ENCODE measurements at regions not wholly inside any gene's neighbourhood (a gene's known extent, or its start where the extent isn't known, plus 50 kb on each side); places are given as distances from the start of the nearest gene placed in this dataset.
"Not testable (repeated sequence)": the region's sequence is repeated elsewhere in the genome, so short reads cannot be mapped to it uniquely, and the experiment has no call there.

- no peaks in the 10 kb centered on the region for H3K4me1 Mint-ChIP-seq (ENCODE audit: low read depth)
- no peaks in the 10 kb centered on the region for H3K36me3 Mint-ChIP-seq
- H3K4me3 Mint-ChIP-seq, result no peak overlapping the region
- peaks cover 13% of the 10 kb centered on the region for H3K9me3 Mint-ChIP-seq (ENCODE audit: low read depth)
- peaks cover 7% of the 10 kb centered on the region for H3K27me3 Mint-ChIP-seq
- H3K27ac Mint-ChIP-seq, result no peak overlapping the region
These were observed 373.6 kb downstream of the MBD2 start for GRCh38 chr18:53850902-53851301.

- Mint-ChIP-seq H3K9me3 (ENCODE audit: low read depth) (peaks cover 11% of the 10 kb centered on the region), H3K4me3 (no peak overlapping the region), H3K4me1 (ENCODE audit: low read depth) (no peaks in the 10 kb centered on the region), H3K27ac (no peak overlapping the region), H3K27me3 (no peaks in the 10 kb centered on the region), H3K36me3 (no peaks in the 10 kb centered on the region)
These were observed 380.7 kb downstream of the MBD2 start for GRCh38 chr18:53843763-53844162.

- no peaks in the 10 kb centered on the region for H3K36me3 Mint-ChIP-seq
- no peaks in the 10 kb centered on the region for H3K27me3 Mint-ChIP-seq
- no peak overlapping the region for H3K4me3 Mint-ChIP-seq
- peaks cover 6% of the 10 kb centered on the region for H3K9me3 Mint-ChIP-seq (ENCODE audit: low read depth)
- H3K4me1 Mint-ChIP-seq (ENCODE audit: low read depth), result no peaks in the 10 kb centered on the region
- no peak overlapping the region for H3K27ac Mint-ChIP-seq
These were observed 381.2 kb downstream of the MBD2 start for GRCh38 chr18:53843113-53843760.

- Mint-ChIP-seq H3K4me1 (ENCODE audit: low read depth) (no peaks in the 10 kb centered on the region), H3K27ac (no peak overlapping the region), H3K4me3 (no peak overlapping the region), H3K9me3 (ENCODE audit: low read depth) (peaks cover 6% of the 10 kb centered on the region), H3K36me3 (no peaks in the 10 kb centered on the region), H3K27me3 (no peaks in the 10 kb centered on the region)
These were observed 385.7 kb downstream of the MBD2 start for GRCh38 chr18:53838746-53839145.

GRCh38 chr18:53821141-53821540 is 403.3 kb downstream of the MBD2 start:
- not testable (repeated sequence) for H3K27ac Mint-ChIP-seq; H3K27me3 Mint-ChIP-seq; H3K4me3 Mint-ChIP-seq; H3K9me3 Mint-ChIP-seq (ENCODE audit: low read depth); H3K4me1 Mint-ChIP-seq (ENCODE audit: low read depth); H3K36me3 Mint-ChIP-seq

GRCh38 chr18:53819671-53820070 is 404.8 kb downstream of the MBD2 start:
- no peak overlapping the region for H3K4me3 Mint-ChIP-seq
- H3K27ac Mint-ChIP-seq, result no peak overlapping the region
- peaks cover 2% of the 10 kb centered on the region for H3K27me3 Mint-ChIP-seq
- H3K36me3 Mint-ChIP-seq, result no peaks in the 10 kb centered on the region
- no peaks in the 10 kb centered on the region for H3K9me3 Mint-ChIP-seq (ENCODE audit: low read depth)
- no peaks in the 10 kb centered on the region for H3K4me1 Mint-ChIP-seq (ENCODE audit: low read depth)

GRCh38 chr18:53819174-53819573 is 405.3 kb downstream of the MBD2 start:
- Mint-ChIP-seq H3K36me3 (no peaks in the 10 kb centered on the region), H3K4me1 (ENCODE audit: low read depth) (no peaks in the 10 kb centered on the region), H3K9me3 (ENCODE audit: low read depth) (no peaks in the 10 kb centered on the region), H3K27ac (no peak overlapping the region), H3K27me3 (peaks cover 2% of the 10 kb centered on the region), H3K4me3 (no peak overlapping the region)

GRCh38 chr18:53817976-53818950 is 406.2 kb downstream of the MBD2 start:
- no peaks in the 10 kb centered on the region for H3K9me3 Mint-ChIP-seq (ENCODE audit: low read depth)
- H3K4me3 Mint-ChIP-seq, result no peak overlapping the region
- no peaks in the 10 kb centered on the region for H3K36me3 Mint-ChIP-seq
- peaks cover 2% of the 10 kb centered on the region for H3K27me3 Mint-ChIP-seq
- no peak overlapping the region for H3K27ac Mint-ChIP-seq
- H3K4me1 Mint-ChIP-seq (ENCODE audit: low read depth), result no peaks in the 10 kb centered on the region

- H3K4me1 Mint-ChIP-seq (ENCODE audit: low read depth), result no peaks in the 10 kb centered on the region
- H3K27ac Mint-ChIP-seq, result no peak overlapping the region
- no peaks in the 10 kb centered on the region for H3K36me3 Mint-ChIP-seq
- no peak overlapping the region for H3K4me3 Mint-ChIP-seq
- H3K9me3 Mint-ChIP-seq (ENCODE audit: low read depth), result peaks cover 3% of the 10 kb centered on the region
- H3K27me3 Mint-ChIP-seq, result no peaks in the 10 kb centered on the region
These were observed 424.3 kb downstream of the MBD2 start for GRCh38 chr18:53800171-53800570.

- Mint-ChIP-seq H3K4me3 (no peak overlapping the region), H3K4me1 (ENCODE audit: low read depth) (no peaks in the 10 kb centered on the region), H3K27ac (no peak overlapping the region), H3K36me3 (no peaks in the 10 kb centered on the region), H3K27me3 (no peaks in the 10 kb centered on the region), H3K9me3 (ENCODE audit: low read depth) (peaks cover 3% of the 10 kb centered on the region)
These were observed 425.3 kb downstream of the MBD2 start for GRCh38 chr18:53799134-53799533.

- H3K27ac Mint-ChIP-seq, result no peak overlapping the region
- H3K27me3 Mint-ChIP-seq, result no peaks in the 10 kb centered on the region
- no peak overlapping the region for H3K4me3 Mint-ChIP-seq
- H3K4me1 Mint-ChIP-seq (ENCODE audit: low read depth), result no peaks in the 10 kb centered on the region
- no peaks in the 10 kb centered on the region for H3K36me3 Mint-ChIP-seq
- H3K9me3 Mint-ChIP-seq (ENCODE audit: low read depth), result peaks cover 3% of the 10 kb centered on the region
These were observed 426.0 kb downstream of the MBD2 start for GRCh38 chr18:53798516-53798915.

GRCh38 chr18:53797998-53798495 is 426.4 kb downstream of the MBD2 start:
- no peaks in the 10 kb centered on the region for H3K4me1 Mint-ChIP-seq (ENCODE audit: low read depth)
- H3K4me3 Mint-ChIP-seq, result no peak overlapping the region
- H3K27me3 Mint-ChIP-seq, result no peaks in the 10 kb centered on the region
- H3K36me3 Mint-ChIP-seq, result no peaks in the 10 kb centered on the region
- H3K27ac Mint-ChIP-seq, result no peak overlapping the region
- H3K9me3 Mint-ChIP-seq (ENCODE audit: low read depth), result peaks cover 3% of the 10 kb centered on the region

- Mint-ChIP-seq H3K36me3 (no peaks in the 10 kb centered on the region), H3K27ac (no peak overlapping the region), H3K9me3 (ENCODE audit: low read depth) (no peaks in the 10 kb centered on the region), H3K4me1 (ENCODE audit: low read depth) (no peaks in the 10 kb centered on the region), H3K27me3 (no peaks in the 10 kb centered on the region), H3K4me3 (no peak overlapping the region)
These were observed 428.3 kb downstream of the MBD2 start for GRCh38 chr18:53796040-53796729.

- H3K27me3 Mint-ChIP-seq, result no peaks in the 10 kb centered on the region
- H3K27ac Mint-ChIP-seq, result no peak overlapping the region
- H3K4me1 Mint-ChIP-seq (ENCODE audit: low read depth), result no peaks in the 10 kb centered on the region
- no peaks in the 10 kb centered on the region for H3K9me3 Mint-ChIP-seq (ENCODE audit: low read depth)
- no peaks in the 10 kb centered on the region for H3K36me3 Mint-ChIP-seq
- H3K4me3 Mint-ChIP-seq, result no peak overlapping the region
These were observed 428.9 kb downstream of the MBD2 start for GRCh38 chr18:53795610-53796009.

GRCh38 chr18:53795061-53795460 is 429.4 kb downstream of the MBD2 start:
- Mint-ChIP-seq H3K27me3 (no peaks in the 10 kb centered on the region), H3K27ac (no peak overlapping the region), H3K36me3 (no peaks in the 10 kb centered on the region), H3K4me3 (no peak overlapping the region), H3K4me1 (ENCODE audit: low read depth) (no peaks in the 10 kb centered on the region), H3K9me3 (ENCODE audit: low read depth) (no peaks in the 10 kb centered on the region)
